WTC11 (cell line): ENCODE measurements at regions not wholly inside any gene's neighbourhood (a gene's known extent, or its start where the extent isn't known, plus 50 kb on each side); places are given as distances from the start of the nearest gene placed in this dataset.

Experiments used
- ATAC-seq: fragments of 200-7000 bp; cut with Tn5 transposase; 2 replicates; pipeline ENCODE4 v1.10.0; 2021; ENCODE audit warnings: mild to moderate bottlenecking, moderate library complexity
- CTCF ChIA-PET: fragments of 300-600 bp; sonication (Branson Sonifier 250); formaldehyde crosslinking; loops from one replicate; lab custom pipeline; 2021; ENCODE audit warnings: antibody characterized with exemption; lab: Charles Lee
- POLR2A ChIA-PET: fragments of 350-600 bp; sonication (Branson Sonifier 250); formaldehyde crosslinking; loops from one replicate; lab custom pipeline; 2021; ENCODE audit warnings: antibody characterized with exemption; lab: Charles Lee
- DNase-seq: peaks from one replicate; pipeline ENCODE4 v3.0.0; 2021; ENCODE audit warnings: low spot score
- H3K27ac Mint-ChIP-seq: 2 replicates; pipeline ENCODE4 v1.8.0; 2021; ENCODE audit warnings: mixed read lengths
- H3K27me3 Mint-ChIP-seq: 2 replicates; pipeline ENCODE4 v1.8.0; 2021; ENCODE audit warnings: low read depth, mild to moderate bottlenecking, moderate library complexity, mixed read lengths
- H3K36me3 Mint-ChIP-seq: 2 replicates; pipeline ENCODE4 v1.8.0; 2021; ENCODE audit warnings: mixed read lengths
- H3K4me1 Mint-ChIP-seq: 2 replicates; pipeline ENCODE4 v1.8.0; 2022; ENCODE audit warnings: mixed read lengths
- H3K4me3 Mint-ChIP-seq: 2 replicates; pipeline ENCODE4 v1.8.0; 2021; ENCODE audit warnings: mild to moderate bottlenecking, moderate library complexity, mixed read lengths
- H3K9me3 Mint-ChIP-seq: 2 replicates; pipeline ENCODE4 v1.8.0; 2021; ENCODE audit warnings: mixed read lengths
- ATF6 ChIP-seq: sonication (generic); formaldehyde crosslinking; IDR thresholded peaks from 2 replicates; pipeline ENCODE4 v1.8.1; 2023; ENCODE audit warnings: mild to moderate bottlenecking, missing genetic modification reagents
- CREM ChIP-seq: sonication (generic); formaldehyde crosslinking; IDR thresholded peaks from 2 replicates; pipeline ENCODE4 v1.8.1; 2022; ENCODE audit warnings: mild to moderate bottlenecking, missing genetic modification reagents, moderate library complexity
- CTCF ChIP-seq: fragments of 200-600 bp; IDR thresholded peaks from 2 replicates; pipeline ENCODE4 v1.8.0; 2022; ENCODE audit warnings: antibody characterized with exemption
- ELF4 ChIP-seq: sonication (generic); formaldehyde crosslinking; IDR thresholded peaks from 2 replicates; pipeline ENCODE4 v1.8.1; 2022; ENCODE audit warnings: low read depth, mild to moderate bottlenecking, moderate library complexity, missing genetic modification reagents
- GABPB1 ChIP-seq: sonication (generic); formaldehyde crosslinking; IDR thresholded peaks from 2 replicates; pipeline ENCODE4 v1.8.1; 2023; ENCODE audit warnings: mild to moderate bottlenecking, missing genetic modification reagents
- HMGA2 ChIP-seq: fragments of 250-450 bp; sonication (Bioruptor Pico); IDR thresholded peaks from 2 replicates; pipeline ENCODE4 v1.4.0; 2021; ENCODE audit warnings: mild to moderate bottlenecking, moderate library complexity
- IRF1 ChIP-seq: sonication (generic); formaldehyde crosslinking; IDR thresholded peaks from 2 replicates; pipeline ENCODE4 v1.8.0; 2023; ENCODE audit warnings: missing genetic modification reagents
- MXD4 ChIP-seq: fragments of 250-450 bp; sonication (Bioruptor Pico); IDR thresholded peaks from 2 replicates; pipeline ENCODE4 v1.8.0; 2021; ENCODE audit warnings: mild to moderate bottlenecking, moderate library complexity, borderline replicate concordance
- NR1H2 ChIP-seq: sonication (generic); formaldehyde crosslinking; IDR thresholded peaks from 2 replicates; pipeline ENCODE4 v1.9.0; 2021; ENCODE audit warnings: mild to moderate bottlenecking, moderate library complexity, missing genetic modification reagents
- NR2C2 ChIP-seq: sonication (generic); formaldehyde crosslinking; IDR thresholded peaks from 2 replicates; pipeline ENCODE4 v1.8.0; 2022; ENCODE audit warnings: mild to moderate bottlenecking, missing genetic modification reagents
- TCF7 ChIP-seq: sonication (generic); formaldehyde crosslinking; IDR thresholded peaks from 2 replicates; pipeline ENCODE4 v1.8.0; 2022; ENCODE audit warnings: mild to moderate bottlenecking, low read depth, missing genetic modification reagents, moderate library complexity
- ZNF121 ChIP-seq: sonication (generic); formaldehyde crosslinking; IDR thresholded peaks from 2 replicates; pipeline ENCODE4 v1.8.0; 2023; ENCODE audit warnings: missing genetic modification reagents
- ZNF138 ChIP-seq: sonication (generic); formaldehyde crosslinking; conservative IDR thresholded peaks from 2 replicates; pipeline ENCODE4 v1.8.1; 2022; ENCODE audit warnings: mild to moderate bottlenecking, moderate library complexity, missing genetic modification reagents
- ZNF232 ChIP-seq: sonication (generic); formaldehyde crosslinking; IDR thresholded peaks from 2 replicates; pipeline ENCODE4 v1.8.0; 2022; ENCODE audit warnings: mild to moderate bottlenecking, missing genetic modification reagents
- ZNF416 ChIP-seq: fragments of 250-450 bp; sonication (Bioruptor Pico); IDR thresholded peaks from 2 replicates; pipeline ENCODE4 v1.9.0; 2021; ENCODE audit warnings: mild to moderate bottlenecking, inconsistent platforms
- TF ChIP-seq, protein P1 (sequence below): sonication (generic); formaldehyde crosslinking; IDR thresholded peaks from 2 replicates; pipeline ENCODE4 v1.8.0; 2022; ENCODE audit warnings: mild to moderate bottlenecking, missing genetic modification reagents
- TF ChIP-seq, protein P2 (sequence below): fragments of 250-450 bp; sonication (Bioruptor Pico); IDR thresholded peaks from 2 replicates; pipeline ENCODE4 v2.1.2; 2022; ENCODE audit warnings: mild to moderate bottlenecking, moderate library complexity
- TF ChIP-seq, protein P3 (sequence below): sonication (generic); formaldehyde crosslinking; IDR thresholded peaks from 2 replicates; pipeline ENCODE4 v1.8.0; 2023; ENCODE audit warnings: missing genetic modification reagents, mild to moderate bottlenecking, borderline replicate concordance
- TF ChIP-seq, protein P4 (sequence below): sonication (generic); formaldehyde crosslinking; conservative IDR thresholded peaks from 2 replicates; pipeline ENCODE4 v1.8.1; 2022; ENCODE audit warnings: mild to moderate bottlenecking, missing genetic modification reagents

DNA sequence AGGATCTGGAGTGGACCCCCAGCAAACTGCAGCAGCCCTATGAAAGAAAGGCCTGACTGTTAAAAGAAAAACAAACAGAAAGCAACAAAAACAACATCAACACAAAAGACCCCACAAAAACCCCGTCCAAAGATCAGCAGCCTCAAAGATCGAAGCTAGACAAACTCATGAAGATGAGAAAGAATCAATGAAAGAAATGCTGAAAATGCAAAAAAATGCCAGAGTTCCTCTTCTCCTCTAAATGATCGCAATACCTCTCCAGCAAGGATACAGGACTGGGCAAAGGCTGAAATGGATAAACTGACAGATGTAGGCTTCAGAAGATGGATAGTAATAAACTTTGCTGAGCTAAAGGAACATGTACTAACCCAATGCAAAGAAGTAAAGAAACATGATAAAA, 526.3 kb upstream of the DAB2 start (continued):
- TF ChIP-seq NR1H2 (CRISPR knock-in tag) (no peak), ATF6 (CRISPR knock-in tag) (no peak), NR2C2 (CRISPR knock-in tag) (no peak), ZNF416 (CRISPR knock-in tag) (no peak), ZNF232 (CRISPR knock-in tag) (no peak)
- TF ChIP-seq, protein P1, sequence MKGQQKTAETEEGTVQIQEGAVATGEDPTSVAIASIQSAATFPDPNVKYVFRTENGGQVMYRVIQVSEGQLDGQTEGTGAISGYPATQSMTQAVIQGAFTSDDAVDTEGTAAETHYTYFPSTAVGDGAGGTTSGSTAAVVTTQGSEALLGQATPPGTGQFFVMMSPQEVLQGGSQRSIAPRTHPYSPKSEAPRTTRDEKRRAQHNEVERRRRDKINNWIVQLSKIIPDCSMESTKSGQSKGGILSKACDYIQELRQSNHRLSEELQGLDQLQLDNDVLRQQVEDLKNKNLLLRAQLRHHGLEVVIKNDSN (CRISPR knock-in tag): no peak
- TF ChIP-seq, protein P2, sequence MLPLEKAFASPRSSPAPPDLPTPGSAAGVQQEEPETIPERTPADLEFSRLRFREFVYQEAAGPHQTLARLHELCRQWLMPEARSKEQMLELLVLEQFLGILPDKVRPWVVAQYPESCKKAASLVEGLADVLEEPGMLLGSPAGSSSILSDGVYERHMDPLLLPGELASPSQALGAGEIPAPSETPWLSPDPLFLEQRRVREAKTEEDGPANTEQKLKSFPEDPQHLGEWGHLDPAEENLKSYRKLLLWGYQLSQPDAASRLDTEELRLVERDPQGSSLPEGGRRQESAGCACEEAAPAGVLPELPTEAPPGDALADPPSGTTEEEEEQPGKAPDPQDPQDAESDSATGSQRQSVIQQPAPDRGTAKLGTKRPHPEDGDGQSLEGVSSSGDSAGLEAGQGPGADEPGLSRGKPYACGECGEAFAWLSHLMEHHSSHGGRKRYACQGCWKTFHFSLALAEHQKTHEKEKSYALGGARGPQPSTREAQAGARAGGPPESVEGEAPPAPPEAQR (CRISPR knock-in tag): no peak

- no peak for TF ChIP-seq ZNF232 (CRISPR knock-in tag)
- peak; percentile 64 for TF ChIP-seq CTCF
- peak; percentile 14 for DNase-seq
- Mint-ChIP-seq H3K27me3 (no peaks in the 10 kb centered on the region; the same call in 1 of the 2 replicates), H3K36me3 (0 out of 2 replicates have a peak, but pooled peaks cover 3% of the 10 kb centered on the region), H3K27ac (no peak overlapping the region), H3K9me3 (peaks cover 9% of the 10 kb centered on the region), H3K4me3 (no peak overlapping the region), H3K4me1 (no peaks in the 10 kb centered on the region)
- peak; percentile 77 for ATAC-seq
- POLR2A ChIA-PET: no interaction called here
- CTCF ChIA-PET: interaction anchor here (1.0 to 1.4 kb wide), 2 partner anchors 15 to 787 kb away, joined by 3 to 4 read pairs; no protein-coding TSS in a partner anchor
Measured at GRCh38 chr5:39948867-39949468, 524.2 kb upstream of the DAB2 start.

DNA sequence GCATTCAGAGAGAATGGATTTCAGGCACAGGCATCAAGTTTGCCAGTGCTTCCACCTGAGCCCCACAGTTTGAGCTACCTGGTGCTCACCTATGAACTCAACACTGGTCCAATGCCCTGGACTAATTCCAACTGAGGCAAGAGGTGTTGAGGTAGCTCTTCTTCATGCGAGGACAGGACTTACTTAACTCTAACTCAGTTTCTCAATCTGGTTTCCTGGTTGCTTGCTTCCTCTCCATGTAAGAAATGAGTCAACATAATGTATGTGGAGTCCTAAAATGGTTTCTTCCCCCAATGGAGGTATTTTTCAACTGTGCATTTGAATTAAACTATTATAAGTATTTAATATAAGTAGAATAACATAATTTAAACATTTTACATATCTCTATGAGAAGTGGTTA, 523.6 kb upstream of the DAB2 start:
- 0 out of 2 replicates have a peak, but pooled peaks cover 3% of the 10 kb centered on the region for H3K36me3 Mint-ChIP-seq
- no peaks in the 10 kb centered on the region; the same call in 1 of the 2 replicates for H3K27me3 Mint-ChIP-seq
- H3K4me1 Mint-ChIP-seq: no peaks in the 10 kb centered on the region
- CTCF ChIA-PET: interaction anchor here (0.5 to 1.4 kb wide), 3 partner anchors 16 to 788 kb away, joined by 3 to 4 read pairs (median 3); no protein-coding TSS in a partner anchor
- peaks cover 9% of the 10 kb centered on the region for H3K9me3 Mint-ChIP-seq
- POLR2A ChIA-PET: no interaction called here
- H3K4me3 Mint-ChIP-seq: no peak overlapping the region
- no peak overlapping the region for H3K27ac Mint-ChIP-seq
- no peak for DNase-seq
- no peak for ATAC-seq
- TF ChIP-seq IRF1 (CRISPR knock-in tag) (no peak), TCF7 (CRISPR knock-in tag) (no peak), HMGA2 (CRISPR knock-in tag) (no peak), ZNF138 (CRISPR knock-in tag) (no peak), GABPB1 (CRISPR knock-in tag) (no peak), CREM (CRISPR knock-in tag) (no peak), MXD4 (CRISPR knock-in tag) (no peak), ZNF121 (no peak), ELF4 (no peak), ATF6 (CRISPR knock-in tag) (no peak)
- TF ChIP-seq, protein P3, sequence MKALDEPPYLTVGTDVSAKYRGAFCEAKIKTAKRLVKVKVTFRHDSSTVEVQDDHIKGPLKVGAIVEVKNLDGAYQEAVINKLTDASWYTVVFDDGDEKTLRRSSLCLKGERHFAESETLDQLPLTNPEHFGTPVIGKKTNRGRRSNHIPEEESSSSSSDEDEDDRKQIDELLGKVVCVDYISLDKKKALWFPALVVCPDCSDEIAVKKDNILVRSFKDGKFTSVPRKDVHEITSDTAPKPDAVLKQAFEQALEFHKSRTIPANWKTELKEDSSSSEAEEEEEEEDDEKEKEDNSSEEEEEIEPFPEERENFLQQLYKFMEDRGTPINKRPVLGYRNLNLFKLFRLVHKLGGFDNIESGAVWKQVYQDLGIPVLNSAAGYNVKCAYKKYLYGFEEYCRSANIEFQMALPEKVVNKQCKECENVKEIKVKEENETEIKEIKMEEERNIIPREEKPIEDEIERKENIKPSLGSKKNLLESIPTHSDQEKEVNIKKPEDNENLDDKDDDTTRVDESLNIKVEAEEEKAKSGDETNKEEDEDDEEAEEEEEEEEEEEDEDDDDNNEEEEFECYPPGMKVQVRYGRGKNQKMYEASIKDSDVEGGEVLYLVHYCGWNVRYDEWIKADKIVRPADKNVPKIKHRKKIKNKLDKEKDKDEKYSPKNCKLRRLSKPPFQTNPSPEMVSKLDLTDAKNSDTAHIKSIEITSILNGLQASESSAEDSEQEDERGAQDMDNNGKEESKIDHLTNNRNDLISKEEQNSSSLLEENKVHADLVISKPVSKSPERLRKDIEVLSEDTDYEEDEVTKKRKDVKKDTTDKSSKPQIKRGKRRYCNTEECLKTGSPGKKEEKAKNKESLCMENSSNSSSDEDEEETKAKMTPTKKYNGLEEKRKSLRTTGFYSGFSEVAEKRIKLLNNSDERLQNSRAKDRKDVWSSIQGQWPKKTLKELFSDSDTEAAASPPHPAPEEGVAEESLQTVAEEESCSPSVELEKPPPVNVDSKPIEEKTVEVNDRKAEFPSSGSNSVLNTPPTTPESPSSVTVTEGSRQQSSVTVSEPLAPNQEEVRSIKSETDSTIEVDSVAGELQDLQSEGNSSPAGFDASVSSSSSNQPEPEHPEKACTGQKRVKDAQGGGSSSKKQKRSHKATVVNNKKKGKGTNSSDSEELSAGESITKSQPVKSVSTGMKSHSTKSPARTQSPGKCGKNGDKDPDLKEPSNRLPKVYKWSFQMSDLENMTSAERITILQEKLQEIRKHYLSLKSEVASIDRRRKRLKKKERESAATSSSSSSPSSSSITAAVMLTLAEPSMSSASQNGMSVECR (CRISPR knock-in tag): no peak
- TF ChIP-seq, protein P4, sequence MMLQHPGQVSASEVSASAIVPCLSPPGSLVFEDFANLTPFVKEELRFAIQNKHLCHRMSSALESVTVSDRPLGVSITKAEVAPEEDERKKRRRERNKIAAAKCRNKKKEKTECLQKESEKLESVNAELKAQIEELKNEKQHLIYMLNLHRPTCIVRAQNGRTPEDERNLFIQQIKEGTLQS (CRISPR knock-in tag): no peak
